GM04503 (cell line): ENCODE measurements at regions not wholly inside any gene's neighbourhood (a gene's known extent, or its start where the extent isn't known, plus 50 kb on each side); places are given as distances from the start of the nearest gene placed in this dataset.

Experiments used
- DNase-seq: peaks from one replicate; pipeline ENCODE4 v3.0.0-alpha.2; 2012; ENCODE audit warnings: low read depth

DNA sequence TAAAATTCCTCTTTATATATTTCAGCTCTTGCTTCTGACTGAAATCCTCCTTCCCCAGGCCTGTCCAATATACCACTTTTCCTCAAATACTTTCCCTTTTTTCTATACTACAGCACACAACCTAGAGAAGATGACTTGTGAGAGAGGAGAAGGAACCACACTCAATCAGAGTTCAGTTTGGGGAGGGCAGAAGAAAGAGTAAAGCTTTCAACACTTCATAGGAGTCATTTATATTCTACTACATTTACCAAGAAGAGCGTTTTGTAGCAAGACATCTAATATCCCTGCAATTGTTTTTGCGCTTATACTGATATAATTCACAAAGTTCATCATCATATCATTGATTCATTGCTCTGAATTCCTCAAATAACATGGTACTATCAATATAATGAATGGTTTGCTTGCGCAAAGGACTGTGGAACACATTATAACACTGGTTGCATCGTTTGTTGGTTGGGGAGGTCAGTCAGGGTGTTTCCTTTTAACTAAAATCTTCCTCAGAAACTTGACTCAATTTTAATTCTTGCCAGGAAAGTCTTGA lies 792.5 kb upstream of the CELF2 start:
- DNase-seq, result no peak

DNA sequence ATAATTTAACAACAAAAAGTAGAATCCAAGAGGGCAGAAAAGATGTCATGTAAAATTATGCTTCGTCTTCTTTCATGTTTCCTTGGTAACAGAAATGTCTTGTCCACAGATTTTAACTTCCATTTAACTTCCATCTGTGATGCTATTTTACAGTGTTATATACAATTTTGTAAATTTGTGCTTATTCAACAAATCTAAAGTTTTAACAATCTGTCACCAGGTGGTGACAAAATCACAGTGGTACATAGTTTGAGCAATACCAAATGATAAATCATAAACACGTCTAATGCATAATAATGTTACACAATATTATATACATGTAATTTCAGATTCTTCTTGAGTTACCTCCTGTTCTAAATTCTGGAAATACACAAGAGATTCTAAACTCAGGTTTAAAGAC lies 784.4 kb upstream of the CELF2 start:
- DNase-seq, result no peak

DNA sequence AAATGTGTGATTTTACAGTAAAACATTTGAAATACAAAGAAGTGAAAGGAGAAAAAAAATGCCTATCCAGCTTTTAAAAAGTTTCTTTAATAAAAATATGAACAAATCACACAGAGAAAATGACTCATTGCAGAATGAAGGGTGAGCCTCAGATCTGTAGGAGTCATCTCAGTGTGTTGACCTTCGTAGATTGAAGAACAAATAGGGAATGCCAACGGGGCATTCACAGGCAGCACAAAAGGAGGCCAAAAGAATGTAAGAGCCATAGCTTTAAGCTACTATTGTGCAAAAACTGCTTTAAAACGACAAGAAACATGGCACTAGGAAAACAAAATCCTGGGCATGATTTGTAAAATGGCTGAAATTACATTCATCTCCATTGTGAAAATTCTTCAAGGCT lies 782.7 kb upstream of the CELF2 start:
- no peak for DNase-seq

DNA sequence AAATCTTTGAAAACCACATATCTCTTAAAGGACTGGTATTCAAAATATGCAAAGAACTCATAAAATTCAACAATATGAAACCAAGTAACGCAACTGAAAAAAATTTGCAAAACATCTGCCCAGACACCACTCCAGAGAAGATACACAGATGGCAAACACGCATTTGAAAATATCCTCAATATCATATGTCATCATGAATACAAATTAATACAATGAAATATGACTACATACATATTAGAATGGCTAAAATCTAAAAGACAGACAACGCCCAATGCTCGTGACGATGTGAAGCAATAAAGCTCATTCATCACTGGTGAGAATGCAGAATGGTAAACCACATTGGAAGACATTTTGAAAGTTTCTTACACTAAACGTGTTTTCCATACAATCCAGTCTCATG lies 770.1 kb upstream of the CELF2 start:
- DNase-seq, result no peak

DNA sequence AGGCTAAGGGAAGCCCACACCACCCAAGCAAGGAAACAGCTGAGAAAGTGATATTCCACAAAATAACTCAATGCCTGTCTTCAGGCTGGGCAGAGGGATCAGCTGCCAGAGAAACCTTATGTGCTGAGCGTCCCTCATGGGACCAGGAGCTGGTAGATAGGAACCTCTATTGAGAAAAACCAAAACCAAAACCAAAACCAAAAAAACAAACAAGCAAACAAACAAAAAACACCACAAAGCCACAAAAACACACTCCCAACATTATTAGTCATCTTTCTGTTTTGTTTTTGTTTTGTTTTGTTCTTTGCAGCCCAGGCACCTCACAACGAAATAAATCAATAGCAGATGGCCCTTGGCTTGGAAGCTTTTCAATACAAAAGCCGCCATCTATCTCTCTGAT lies 760.8 kb upstream of the CELF2 start:
- DNase-seq, result no peak

DNA sequence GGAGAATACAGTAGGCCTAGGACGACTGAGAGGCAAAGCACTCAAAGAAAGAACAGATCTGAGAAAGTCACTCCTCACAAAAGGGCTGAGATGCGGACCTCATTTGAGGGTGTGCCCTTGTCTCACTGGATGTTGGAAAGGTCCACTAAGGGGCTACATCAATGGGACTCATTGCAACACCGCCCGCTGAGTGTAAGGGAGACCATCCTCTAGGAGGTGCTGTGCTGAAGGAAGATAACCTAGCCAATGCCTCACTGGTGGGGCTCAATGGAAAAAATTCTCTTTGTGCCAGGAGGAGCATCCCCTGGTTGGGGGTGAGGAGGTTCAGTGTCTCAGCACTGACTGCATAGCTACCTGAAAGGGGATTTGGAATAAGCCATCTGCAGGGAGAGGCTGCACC lies 758.7 kb upstream of the CELF2 start:
- DNase-seq, result no peak

DNA sequence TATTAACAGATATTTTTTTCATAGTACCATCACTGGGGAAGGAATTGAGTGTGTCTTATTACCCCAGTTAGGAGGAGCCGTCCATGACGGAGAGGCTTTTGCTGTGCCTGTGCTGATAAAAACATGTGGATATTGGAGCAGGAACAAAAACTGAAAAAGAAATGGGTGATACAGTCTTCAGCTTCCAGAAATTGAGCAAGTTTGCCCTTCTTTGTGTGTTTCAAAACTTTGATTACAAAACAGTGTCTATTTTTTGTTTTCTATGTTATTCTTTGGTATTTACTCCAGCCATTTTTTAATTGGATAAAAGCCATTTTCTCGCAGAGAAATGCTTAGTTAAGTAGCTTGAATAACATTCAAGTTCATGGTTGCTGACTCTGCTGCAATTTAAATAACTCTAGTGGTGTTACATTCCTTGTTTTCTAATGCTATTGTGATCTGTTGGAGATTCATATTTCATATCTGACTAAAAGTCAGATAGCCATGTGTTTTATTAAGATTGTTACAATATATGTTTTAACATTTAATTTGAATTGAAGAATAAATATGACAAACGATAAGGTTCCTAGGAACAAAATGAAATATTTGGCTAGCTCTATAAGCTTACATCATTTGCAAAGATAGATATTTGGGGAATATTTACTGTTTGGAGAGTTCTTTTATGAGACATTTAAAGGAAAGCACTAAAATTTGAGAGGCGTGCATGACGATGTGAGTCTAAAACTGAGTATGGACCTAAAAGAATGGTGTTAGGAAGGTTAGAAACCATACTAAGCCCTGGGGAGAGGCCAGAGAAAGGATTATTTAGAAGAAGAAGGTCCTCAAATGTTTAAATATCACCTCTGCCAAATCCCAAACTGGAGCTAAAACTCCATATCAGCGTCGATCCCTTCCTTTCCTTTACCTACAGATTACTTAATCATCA lies 747.3 kb upstream of the CELF2 start:
- DNase-seq, result no peak

DNA sequence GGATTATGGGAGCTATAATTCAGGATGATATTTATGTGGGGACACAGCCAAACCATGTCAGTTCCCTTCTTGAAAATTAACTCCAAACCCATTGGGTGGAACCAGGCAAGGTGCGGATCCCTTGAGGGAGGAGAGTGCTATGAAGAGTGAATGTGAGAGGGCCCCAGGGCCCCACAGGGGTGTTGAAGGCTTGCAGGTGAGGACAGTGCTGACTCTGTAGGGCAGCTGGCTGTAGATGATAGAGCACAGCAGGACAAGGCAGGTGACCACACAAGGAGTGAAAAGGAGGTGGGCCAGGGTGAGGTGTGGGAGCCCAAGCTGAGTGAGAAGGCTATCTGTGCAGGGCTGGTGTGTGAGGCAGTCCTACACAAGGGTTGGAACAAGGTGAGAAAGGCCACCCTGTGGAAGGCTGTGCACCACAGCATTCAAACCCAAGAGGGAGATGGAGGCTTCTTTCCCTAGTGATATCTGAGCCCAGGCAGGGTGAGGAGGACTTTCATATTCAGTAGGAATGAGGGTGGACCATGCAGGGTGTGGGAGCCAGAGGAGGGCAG lies 746.0 kb upstream of the CELF2 start:
- DNase-seq, result no peak

DNA sequence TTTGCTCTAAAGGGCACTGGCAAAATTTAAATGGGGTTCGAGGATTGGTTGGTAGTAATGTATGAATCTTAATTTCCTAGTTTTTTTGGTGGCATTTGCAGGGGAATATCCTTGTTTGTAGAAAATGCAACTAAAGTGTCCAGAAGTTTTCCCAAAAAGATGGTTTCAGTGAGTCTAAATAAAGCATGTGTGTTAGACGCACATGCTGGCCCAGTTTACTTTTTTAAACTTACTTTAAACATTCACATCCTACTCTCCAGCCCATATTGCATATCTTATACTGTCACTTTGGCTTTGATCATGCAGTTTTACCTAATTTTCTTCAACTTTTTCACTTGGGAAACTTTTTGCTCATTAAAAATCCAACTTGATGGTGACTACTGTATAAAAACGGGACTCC lies 744.0 kb upstream of the CELF2 start:
- DNase-seq, result no peak

DNA sequence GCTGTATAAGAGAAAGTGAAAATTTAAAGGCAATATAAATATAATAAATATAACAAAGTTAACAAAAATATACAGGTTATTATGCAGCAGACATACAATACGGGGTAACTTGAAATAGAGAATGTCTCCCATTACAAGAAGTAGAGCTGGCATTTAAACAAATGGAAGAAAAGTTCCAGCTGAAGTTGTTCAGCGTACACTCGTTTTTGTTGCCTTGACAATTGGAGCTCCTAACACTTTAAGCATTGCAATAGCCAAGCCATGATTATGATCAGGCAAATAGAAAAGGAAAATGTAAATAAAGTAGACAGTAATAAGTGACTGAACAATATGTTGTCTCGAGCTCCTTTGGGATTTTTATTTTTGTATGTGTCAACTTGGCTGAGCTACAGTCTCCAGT lies 737.8 kb upstream of the CELF2 start:
- DNase-seq, result no peak

DNA sequence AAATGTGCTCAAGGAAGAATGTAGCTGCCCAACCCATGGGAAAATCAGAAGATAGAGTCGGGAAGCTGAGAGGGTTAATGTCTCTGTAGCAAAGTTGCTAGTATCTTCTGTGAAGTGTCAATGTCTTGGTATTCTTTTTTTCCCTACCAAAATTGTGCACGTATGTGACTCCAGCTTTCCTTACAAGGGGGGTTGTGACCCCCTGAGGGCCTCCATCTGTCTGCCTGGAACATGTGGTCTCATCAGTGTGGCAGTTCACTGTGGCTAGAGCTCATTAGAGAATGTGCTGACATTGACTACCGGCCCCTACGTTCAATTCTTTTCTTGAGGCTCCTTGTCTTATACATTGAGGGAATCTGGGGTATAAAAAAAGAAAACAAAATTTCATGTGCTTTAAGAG lies 725.2 kb upstream of the CELF2 start:
- no peak for DNase-seq

DNA sequence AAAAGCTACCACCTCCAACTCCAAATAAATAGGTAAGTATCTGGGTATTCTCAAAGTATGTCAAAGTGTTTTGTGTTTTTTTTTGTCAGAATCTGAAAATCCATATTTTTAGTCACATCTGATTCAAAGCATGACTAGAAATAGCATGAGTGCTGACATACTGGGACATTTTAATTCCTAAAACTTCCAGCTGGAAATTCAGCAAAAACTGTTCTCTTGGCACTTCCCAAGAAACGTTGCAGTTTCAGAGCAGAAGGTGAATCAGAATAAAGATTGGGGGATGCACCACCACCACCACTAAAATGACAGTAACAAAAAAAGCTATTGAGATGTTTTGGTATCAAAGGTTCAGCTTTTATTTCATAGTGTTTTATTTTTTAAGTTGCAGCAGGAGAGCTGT lies 724.6 kb upstream of the CELF2 start:
- no peak for DNase-seq

DNA sequence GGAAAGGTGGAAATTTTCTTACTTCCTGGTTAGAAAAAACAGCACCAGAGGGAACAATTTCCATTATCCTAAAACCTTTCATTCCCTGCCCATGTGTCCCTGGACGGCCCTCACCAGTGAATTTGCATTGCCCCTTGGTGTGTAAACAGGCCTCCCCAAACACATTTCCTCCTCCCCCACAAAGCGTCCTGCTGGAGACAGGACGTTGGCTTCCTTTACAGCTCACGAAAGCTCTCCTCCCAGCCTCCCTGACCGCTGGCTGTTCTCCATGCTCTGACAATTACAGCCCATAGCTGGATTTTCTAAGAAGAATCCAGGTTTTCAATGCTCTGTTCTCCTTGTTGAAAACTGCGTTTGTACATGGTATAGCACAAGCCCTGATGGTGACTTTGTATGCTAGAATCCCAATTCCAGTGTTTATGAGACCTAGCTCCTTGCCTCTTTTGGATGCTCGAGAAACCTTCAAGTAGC lies 724.2 kb upstream of the CELF2 start:
- DNase-seq, result no peak

DNA sequence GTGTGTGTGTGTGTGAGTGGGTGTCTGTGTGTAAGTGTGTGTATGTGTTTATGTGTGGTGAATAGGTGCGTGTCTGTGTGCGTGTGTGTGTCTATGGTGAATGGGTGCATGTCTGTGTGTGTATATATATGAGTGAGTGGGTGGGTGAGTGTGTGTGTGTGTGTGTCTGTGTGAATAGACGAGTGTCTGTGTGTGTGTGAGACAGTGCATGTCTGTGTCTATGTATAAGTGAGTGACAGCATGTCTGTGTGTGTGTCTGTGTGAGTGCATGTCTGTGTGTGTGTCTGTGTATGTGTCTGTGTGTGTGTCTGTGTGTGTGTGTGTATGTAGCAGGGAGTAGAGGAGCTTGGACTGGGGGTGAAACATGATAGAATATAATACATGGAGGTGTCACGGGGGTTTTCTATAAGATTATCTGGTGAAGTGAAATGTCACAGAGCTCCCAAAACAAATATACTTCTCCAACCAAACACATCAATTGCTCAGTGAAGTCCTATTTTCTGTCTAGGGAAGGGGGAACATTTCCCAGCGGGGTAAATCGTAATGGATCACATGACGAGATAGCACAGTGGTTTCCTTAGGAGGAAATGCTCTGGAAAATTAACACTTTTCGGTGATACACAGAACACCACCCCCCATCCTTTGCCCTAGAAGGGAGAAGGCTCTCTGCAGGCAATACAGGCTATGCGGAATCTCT lies 723.3 kb upstream of the CELF2 start:
- DNase-seq, result no peak

DNA sequence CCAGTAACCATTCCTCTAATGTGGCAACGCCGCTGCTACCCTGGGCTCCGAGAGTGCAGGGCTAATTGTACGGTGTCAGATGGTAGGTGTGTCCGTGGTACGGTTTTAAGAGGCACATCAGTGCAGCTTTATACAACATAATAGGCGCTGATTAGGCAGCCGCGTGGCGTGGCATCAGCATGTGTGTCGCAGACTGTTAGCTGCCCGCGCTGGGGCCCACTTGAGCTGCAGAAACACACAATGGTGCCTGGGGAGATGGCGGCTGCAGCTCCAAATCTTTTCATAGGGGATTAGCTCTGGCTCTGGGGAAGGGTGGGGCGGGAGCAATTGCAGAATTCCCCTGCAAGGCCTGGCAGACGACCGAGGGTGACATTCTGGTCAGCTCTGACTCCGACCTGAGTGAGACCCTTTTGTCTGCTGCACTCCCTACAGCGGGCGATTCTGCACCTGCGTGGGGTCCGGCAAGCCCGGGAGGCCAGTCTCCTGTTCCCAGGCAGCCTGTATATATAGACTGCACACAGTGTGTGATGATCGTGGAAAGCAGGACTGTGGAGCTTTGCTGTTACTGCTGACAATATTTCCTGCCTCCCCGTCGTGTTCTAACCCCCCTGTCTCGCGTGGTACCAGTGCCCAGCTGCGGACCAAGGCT lies 722.7 kb upstream of the CELF2 start:
- no peak for DNase-seq

DNA sequence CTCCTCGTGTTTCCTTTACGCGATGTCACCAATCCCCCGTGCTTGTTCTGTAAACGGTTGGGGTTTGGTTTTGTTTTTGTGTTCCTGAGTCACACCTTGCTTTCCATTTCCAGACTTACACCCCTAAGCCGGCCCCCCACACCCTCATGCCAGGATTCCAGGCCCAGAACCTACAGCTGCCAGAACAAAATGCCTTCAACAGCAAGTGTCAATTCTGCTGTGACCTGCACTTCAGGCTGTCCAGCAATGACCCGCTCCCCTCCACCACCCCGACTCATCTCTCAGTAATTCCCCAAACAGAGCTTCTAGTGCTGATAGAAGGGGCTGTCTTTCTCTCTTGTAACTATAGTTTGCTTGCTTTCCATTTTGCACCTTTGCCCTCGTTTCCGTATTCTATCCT lies 722.1 kb upstream of the CELF2 start:
- no peak for DNase-seq

DNA sequence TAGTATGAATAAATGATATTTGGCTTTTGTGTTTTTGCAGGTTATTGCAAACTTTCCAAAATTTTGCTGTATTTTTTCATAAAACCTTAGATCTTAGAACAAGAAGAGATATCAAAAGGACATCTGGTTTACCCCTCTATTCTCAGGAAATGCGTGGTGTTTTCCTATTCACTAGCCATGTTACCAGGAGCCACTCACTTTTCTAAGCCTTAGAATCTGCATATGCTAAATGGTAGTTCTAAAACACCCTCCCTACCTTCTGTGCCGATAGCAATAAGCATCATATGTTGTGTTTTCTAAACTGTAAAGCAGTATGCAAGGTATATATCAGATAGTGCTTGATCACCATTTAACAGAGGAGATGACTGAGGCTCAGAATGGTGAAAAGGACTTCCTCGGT lies 715.0 kb upstream of the CELF2 start:
- DNase-seq, result no peak

DNA sequence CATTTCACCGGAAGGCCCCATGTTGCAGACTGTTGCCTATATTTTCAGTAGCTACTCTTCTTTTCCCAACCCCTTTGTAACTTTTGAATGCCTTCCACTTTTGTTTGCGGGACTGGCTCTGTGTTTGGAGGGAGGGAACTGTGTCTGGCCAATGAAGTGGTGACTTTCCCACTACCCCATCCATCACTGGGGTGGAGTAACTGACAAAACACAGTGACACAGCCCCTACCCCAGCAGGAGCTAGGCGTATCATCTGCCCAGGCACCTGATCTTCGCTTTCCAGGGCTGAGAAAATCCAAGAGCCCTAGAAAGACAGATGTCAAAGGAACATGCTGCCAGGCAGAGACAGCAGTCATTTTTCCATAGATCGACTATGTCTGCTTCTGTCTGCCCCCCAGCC lies 710.6 kb upstream of the CELF2 start:
- DNase-seq, result no peak

DNA sequence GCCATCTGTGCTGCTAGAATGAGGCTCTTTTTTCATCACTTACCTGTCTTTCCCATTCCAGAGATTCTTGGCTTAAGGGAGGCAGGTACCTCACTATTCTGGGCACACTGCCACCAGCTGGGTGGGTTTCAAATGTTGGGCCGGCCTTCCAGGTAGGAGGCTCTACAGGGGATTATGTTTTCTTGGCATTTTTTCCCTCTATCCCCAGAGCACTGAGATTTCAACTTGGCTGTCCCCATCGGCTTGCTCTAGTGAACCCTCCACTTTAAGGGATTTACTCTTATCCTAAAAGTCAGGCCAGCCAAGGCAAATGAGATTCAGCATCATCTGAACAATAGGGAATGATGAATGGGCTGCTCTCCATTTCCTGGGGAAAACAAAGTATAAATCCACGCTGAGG lies 710.1 kb upstream of the CELF2 start:
- DNase-seq, result no peak

DNA sequence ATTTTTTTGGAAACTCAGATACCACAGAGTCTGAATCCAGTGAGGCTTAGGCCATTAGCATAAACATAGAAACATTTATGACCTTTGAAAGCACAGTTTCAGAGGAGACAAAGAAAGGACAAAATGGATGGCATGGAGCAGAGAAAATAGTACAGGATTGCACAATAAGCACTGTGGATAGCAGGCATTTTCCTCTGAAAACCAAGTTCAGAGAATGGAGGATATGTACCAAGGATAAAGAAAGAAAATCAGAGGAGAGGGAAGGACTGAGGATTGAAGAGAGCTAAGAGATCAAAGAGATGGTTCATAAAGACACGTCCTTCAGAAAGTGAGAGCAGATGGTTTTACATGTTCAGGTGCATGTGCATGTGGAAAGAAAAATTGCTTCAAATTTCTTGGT lies 707.2 kb upstream of the CELF2 start:
- no peak for DNase-seq

DNA sequence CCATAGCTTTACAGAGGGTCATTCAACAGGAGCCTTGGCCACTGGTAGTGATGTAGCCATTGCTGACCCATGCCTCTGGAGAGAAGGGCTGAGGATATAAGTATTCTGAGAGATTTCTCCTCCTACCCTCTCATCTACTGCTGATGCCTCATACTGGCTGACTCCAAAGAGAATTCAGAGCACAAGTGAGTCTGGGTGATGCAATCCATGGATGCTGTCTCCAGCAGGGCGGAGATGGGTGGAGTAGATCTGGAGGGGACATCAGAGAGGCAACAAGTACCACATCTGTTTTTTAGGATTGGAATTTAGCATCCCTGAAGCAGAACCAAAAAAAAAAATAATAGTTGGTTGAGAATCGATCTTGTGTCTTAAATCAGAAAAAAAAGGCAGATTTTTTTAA lies 705.7 kb upstream of the CELF2 start:
- no peak for DNase-seq

DNA sequence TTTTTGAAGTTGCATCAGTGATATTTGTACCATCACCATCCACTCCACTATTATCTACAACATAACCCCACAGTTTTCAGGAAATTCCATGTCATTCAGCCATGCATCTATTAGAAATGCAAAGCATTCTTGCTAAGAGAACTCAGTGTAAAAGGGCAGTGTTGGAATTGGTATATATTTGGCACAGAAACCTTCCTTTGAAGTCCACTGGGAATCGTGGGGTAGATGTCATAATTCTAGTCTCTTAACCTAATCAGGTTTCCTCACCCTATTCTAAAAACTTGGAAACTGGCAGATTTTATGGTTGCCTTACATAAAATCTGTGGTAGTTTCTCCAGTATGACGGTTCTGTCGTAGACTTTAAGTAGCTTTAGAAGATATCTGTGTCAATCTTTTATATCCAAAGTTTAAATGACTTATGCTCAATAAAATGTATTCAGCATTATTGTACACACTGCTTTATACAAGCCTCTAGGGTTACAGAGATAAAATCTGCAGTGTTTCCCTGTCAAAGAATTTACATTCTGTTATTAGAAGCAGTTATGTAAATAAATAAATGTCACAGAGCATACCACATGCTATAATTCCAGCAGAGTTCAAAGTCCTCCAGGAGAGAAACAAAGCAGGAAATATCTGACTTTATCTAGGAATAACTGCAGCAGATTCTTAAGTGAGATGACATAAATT lies 704.4 kb upstream of the CELF2 start:
- no peak for DNase-seq
